ENCODE measurements at regions not wholly inside any gene's neighbourhood (a gene's known extent, or its start where the extent isn't known, plus 50 kb on each side); places are given as distances from the start of the nearest gene placed in this dataset.
A peak's percentile ranks its signal among the peaks of the same experiment; 100 is the strongest.

- TF ChIP-seq FOXK2 (conservative IDR thresholded peaks at IDR 0.05 in 1 of 2, IDR thresholded peaks at IDR 0.05 in 1 of 2; ENCODE audit: low read depth in 2 of 2) (peak in 1 of 2 experiments; percentile 43; a peak in 1 of 4 replicates), E4F1 (CRISPR knock-in tag; IDR thresholded peaks at IDR 0.05; ENCODE audit: borderline replicate concordance) (no peak), SMARCA4 (IDR thresholded peaks at IDR 0.05) (peak; percentile 74), LEF1 (IDR thresholded peaks at IDR 0.05) (peak; percentile 38; the same call in 1 of the 2 replicates), CTBP1 (IDR thresholded peaks at IDR 0.05; ENCODE audit: borderline replicate concordance) (peak; percentile 77), TBL1XR1 (IDR thresholded peaks at IDR 0.05; ENCODE audit: low read length in 2 of 2) (peak in 1 of 2 experiments; percentile 30; a peak in 1 of 4 replicates), ARID1B (IDR thresholded peaks at IDR 0.05) (peak; percentile 67), EHMT2 (IDR thresholded peaks at IDR 0.05) (peak; percentile 13; the same call in 1 of the 2 replicates), CREM (IDR thresholded peaks at IDR 0.05; ENCODE audit: low read depth) (peak; percentile 84), ZNF318 (IDR thresholded peaks at IDR 0.05; ENCODE audit: borderline replicate concordance in 1 of 2, low read depth in 1 of 2) (peak in 1 of 2 experiments; percentile 47; a peak in 1 of 4 replicates)
- TF ChIP-seq, protein P1, sequence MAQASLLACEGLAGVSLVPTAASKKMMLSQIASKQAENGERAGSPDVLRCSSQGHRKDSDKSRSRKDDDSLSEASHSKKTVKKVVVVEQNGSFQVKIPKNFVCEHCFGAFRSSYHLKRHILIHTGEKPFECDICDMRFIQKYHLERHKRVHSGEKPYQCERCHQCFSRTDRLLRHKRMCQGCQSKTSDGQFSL (CRISPR knock-in tag; IDR thresholded peaks at IDR 0.05) = no peak
- TF ChIP-seq, protein P1 (tag; IDR thresholded peaks at IDR 0.05) = no peak
- TF ChIP-seq, protein P2, sequence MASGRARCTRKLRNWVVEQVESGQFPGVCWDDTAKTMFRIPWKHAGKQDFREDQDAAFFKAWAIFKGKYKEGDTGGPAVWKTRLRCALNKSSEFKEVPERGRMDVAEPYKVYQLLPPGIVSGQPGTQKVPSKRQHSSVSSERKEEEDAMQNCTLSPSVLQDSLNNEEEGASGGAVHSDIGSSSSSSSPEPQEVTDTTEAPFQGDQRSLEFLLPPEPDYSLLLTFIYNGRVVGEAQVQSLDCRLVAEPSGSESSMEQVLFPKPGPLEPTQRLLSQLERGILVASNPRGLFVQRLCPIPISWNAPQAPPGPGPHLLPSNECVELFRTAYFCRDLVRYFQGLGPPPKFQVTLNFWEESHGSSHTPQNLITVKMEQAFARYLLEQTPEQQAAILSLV (tag; IDR thresholded peaks at IDR 0.05) = no peak
- TF ChIP-seq, protein P3, sequence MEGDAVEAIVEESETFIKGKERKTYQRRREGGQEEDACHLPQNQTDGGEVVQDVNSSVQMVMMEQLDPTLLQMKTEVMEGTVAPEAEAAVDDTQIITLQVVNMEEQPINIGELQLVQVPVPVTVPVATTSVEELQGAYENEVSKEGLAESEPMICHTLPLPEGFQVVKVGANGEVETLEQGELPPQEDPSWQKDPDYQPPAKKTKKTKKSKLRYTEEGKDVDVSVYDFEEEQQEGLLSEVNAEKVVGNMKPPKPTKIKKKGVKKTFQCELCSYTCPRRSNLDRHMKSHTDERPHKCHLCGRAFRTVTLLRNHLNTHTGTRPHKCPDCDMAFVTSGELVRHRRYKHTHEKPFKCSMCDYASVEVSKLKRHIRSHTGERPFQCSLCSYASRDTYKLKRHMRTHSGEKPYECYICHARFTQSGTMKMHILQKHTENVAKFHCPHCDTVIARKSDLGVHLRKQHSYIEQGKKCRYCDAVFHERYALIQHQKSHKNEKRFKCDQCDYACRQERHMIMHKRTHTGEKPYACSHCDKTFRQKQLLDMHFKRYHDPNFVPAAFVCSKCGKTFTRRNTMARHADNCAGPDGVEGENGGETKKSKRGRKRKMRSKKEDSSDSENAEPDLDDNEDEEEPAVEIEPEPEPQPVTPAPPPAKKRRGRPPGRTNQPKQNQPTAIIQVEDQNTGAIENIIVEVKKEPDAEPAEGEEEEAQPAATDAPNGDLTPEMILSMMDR (IDR thresholded peaks at IDR 0.05 in 2 of 3, conservative IDR thresholded peaks at IDR 0.05 in 1 of 3; ENCODE audit: insufficient read depth in 2 of 3, low read depth in 1 of 3, low read length in 3 of 3) = peak; percentile 43 to 47 (median 44); a peak in 4 of 6 replicates
Measured at GRCh38 chr11:113587308-113587739, 112.1 kb upstream of the DRD2 start (continued).

Data from K562 (cell line).